Mesothelial cell of epicardium (in vitro differentiated cells): ENCODE measurements at regions not wholly inside any gene's neighbourhood (a gene's known extent, or its start where the extent isn't known, plus 50 kb on each side); places are given as distances from the start of the nearest gene placed in this dataset.

ENCODE experiments used
- DNase-seq, 2 experiments: peaks; one replicate each; pipeline ENCODE4 v3.0.0; 2021; ENCODE audit warnings: low spot score in 2 of 2; ENCODE audit not compliant: unreplicated experiment in 2 of 2
- H3K27ac Mint-ChIP-seq: 2 replicates; pipeline ENCODE4 v1.8.0; 2021; ENCODE audit warnings: mixed read lengths
- H3K27me3 Mint-ChIP-seq: 2 replicates; pipeline ENCODE4 v1.8.0; 2021; ENCODE audit warnings: low read depth, mixed read lengths
- H3K36me3 Mint-ChIP-seq: 2 replicates; pipeline ENCODE4 v1.8.0; 2021; ENCODE audit warnings: mixed read lengths
- H3K4me1 Mint-ChIP-seq: 2 replicates; pipeline ENCODE4 v1.8.0; 2021; ENCODE audit warnings: mixed read lengths
- H3K4me3 Mint-ChIP-seq: 2 replicates; pipeline ENCODE4 v1.8.0; 2021; ENCODE audit warnings: mild to moderate bottlenecking, moderate library complexity, mixed read lengths
- H3K9me3 Mint-ChIP-seq: 2 replicates; pipeline ENCODE4 v1.8.0; 2021; ENCODE audit warnings: mixed read lengths
- TF ChIP-seq, protein P1 (sequence below): fragments of 200-600 bp; sonication (generic); IDR thresholded peaks from one replicate; pipeline ENCODE4 v1.5.0; 2021; ENCODE audit warnings: antibody characterized with exemption; ENCODE audit not compliant: unreplicated experiment

DNA sequence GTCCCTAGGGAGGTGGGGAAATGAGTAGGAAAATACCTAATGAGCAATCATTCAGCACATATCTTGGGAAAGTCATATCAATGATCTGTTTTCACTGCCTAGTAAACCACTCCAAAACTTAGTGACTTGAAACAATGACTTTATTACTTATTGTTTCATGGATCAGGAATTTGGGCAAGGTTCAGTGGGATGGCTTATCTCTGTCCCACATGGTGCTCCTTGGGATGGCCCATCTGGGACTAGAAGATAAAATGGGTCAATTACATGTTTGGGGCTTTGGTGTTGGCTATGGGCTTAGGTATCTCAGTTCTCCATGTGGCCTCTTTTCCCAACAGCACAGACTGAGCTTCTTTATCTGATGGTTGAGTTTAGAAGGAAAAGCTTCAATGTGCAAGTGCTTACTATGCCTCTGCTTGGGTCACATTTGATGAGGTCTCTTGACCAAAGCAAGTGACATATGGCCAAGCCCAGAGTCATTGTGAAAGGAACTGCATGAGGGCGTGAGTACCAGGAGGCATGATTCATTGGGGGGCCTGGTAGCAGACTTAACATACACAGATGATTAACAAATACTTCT is 218.1 kb upstream of the TNP1 start:
- Mint-ChIP-seq H3K36me3 (no peaks in the 10 kb centered on the region), H3K27me3 (no peaks in the 10 kb centered on the region), H3K9me3 (no peaks in the 10 kb centered on the region), H3K4me1 (peaks cover 29% of the 10 kb centered on the region), H3K4me3 (no peak overlapping the region), H3K27ac (no peak overlapping the region)
- TF ChIP-seq, protein P1, sequence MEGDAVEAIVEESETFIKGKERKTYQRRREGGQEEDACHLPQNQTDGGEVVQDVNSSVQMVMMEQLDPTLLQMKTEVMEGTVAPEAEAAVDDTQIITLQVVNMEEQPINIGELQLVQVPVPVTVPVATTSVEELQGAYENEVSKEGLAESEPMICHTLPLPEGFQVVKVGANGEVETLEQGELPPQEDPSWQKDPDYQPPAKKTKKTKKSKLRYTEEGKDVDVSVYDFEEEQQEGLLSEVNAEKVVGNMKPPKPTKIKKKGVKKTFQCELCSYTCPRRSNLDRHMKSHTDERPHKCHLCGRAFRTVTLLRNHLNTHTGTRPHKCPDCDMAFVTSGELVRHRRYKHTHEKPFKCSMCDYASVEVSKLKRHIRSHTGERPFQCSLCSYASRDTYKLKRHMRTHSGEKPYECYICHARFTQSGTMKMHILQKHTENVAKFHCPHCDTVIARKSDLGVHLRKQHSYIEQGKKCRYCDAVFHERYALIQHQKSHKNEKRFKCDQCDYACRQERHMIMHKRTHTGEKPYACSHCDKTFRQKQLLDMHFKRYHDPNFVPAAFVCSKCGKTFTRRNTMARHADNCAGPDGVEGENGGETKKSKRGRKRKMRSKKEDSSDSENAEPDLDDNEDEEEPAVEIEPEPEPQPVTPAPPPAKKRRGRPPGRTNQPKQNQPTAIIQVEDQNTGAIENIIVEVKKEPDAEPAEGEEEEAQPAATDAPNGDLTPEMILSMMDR, result no peak
- no peak for DNase-seq

DNA sequence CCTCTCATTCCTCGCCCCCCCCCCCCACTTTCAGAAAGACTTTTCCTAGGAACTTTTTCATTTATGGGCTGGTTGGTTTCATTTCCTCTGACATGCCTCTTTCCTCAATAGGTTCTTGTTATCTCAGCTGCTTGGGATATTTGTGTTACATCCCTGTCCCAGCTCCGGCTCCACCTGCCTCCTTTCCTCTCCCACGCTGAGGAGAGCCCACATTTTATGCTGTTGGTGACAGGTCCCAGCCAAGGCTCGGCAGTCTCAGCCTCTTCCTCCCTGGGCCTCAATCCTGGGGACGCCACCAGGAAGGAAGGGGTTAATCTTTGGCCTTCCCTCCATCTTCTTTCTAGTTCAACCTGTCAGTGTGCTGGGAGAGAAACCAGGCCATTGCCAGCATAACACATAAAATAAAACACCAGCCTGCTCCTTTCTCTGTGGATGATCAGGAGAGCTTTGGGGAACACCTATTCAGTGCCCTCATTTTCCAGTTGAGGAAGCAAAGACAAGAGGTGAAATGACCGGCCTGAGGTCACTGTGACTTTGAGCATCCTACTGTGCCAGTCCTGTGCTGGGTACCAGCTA is 216.9 kb upstream of the TNP1 start:
- Mint-ChIP-seq H3K36me3 (no peaks in the 10 kb centered on the region), H3K9me3 (no peaks in the 10 kb centered on the region), H3K27ac (no peak overlapping the region), H3K4me1 (peaks cover 27% of the 10 kb centered on the region), H3K27me3 (no peaks in the 10 kb centered on the region), H3K4me3 (no peak overlapping the region)
- TF ChIP-seq, protein P1, result no peak
- no peak for DNase-seq

DNA sequence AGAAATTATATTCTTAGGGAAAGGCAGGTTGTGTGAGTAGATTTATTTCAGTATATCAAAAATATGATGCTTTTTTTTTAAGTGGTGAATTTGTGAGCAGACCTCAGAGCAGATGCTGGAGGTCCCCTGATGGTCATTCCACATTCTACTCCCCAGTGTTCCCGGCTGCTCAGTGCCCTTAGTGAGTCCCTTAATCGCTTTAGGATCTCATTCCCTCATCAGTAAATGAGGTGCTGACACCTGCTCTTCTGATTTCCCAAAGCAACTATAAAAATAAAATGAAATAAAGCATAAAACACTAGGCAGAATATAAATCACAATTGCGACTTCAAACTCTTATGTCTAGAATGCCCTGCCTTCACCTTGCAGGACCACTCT is 216.2 kb upstream of the TNP1 start:
- Mint-ChIP-seq H3K27ac (peak overlapping the region; percentile 26), H3K27me3 (no peaks in the 10 kb centered on the region), H3K4me1 (peaks cover 25% of the 10 kb centered on the region)

DNA sequence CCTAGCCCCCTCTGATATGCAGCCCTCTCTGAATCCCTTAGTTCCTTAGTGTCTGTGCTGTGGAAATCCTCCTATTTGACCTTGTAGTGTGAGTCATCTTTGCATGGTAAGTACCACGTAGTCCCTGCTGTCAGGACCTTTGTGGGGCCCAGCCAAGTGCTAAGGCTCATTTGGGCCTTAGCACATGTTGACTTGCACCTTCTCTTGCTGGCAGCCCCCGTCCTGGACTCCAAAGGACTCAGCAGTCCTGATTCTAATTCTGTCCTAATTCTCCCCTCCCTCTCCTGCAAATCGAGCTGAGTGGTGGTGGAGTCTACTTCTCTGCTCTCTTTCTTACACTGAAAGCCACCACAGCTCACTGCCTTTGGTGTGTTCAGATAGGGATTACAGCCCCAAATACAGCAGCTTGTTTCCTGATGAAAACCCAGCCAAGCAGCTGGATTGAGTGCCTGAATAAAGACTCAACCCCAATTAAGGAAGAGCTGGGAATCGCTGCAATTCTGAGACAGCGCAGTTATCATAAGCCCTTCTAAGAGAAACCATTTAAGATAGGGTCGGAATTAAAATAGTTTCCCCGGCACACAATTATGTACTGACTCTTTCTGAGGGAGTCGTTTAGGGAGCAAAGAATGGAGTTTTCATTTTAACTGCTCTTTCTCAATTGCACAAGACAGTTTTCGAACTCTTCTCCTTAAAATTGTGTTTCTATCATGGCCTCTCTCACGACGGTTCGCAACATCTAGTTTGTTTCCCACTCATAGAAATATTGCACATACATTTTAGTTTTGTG is 215.6 kb upstream of the TNP1 start:
- Mint-ChIP-seq H3K4me3 (no peak overlapping the region), H3K27me3 (no peaks in the 10 kb centered on the region), H3K4me1 (peaks cover 25% of the 10 kb centered on the region), H3K36me3 (no peaks in the 10 kb centered on the region), H3K27ac (peak overlapping the region; percentile 68), H3K9me3 (no peaks in the 10 kb centered on the region)
- TF ChIP-seq, protein P1, result no peak
- DNase-seq, result no peak

More for the DNA sequence above, 216.2 kb upstream of the TNP1 start:
- TF ChIP-seq, protein P1, result no peak
- DNase-seq, result no peak
- H3K4me3 Mint-ChIP-seq, result no peak overlapping the region
- H3K36me3 Mint-ChIP-seq, result no peaks in the 10 kb centered on the region
- no peaks in the 10 kb centered on the region for H3K9me3 Mint-ChIP-seq

DNA sequence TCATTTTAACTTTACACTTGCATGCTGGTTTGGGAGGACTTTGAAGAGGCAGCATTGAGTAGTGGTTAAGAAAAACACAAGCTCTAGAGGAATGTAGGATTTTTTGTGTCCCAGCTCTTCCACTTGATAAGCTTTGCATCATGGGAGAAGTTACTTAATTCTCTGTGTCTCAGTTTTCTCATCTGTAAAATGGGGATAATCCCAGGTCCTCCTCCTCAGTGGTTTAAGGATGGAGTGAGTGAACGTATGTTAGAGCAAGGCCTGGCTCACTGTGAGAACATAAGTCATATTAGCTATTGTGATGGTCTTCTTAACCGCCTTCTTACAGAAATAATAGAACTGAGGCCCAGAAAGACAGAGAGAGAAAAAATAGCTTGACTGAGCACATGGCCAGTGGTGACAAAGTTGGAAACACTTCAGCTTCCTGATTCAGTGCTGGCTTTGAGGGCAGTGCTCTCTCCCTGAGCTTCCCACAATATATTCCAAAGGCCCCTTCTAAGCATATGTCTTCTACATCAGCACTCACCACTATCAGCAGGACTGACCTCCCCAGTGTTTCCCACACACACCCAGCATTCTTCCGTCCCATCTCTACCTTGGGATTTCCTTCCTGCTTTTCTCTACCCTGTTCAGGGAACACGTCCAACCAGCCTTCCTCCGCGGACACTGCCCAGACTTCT is 214.9 kb upstream of the TNP1 start:
- Mint-ChIP-seq H3K9me3 (no peaks in the 10 kb centered on the region), H3K4me1 (peaks cover 27% of the 10 kb centered on the region), H3K27me3 (no peaks in the 10 kb centered on the region), H3K4me3 (no peak overlapping the region), H3K36me3 (no peaks in the 10 kb centered on the region), H3K27ac (peak overlapping the region; percentile 68)
- DNase-seq, result no peak
- TF ChIP-seq, protein P1, result no peak
